KBM-7 (cell line): ENCODE measurements at regions not wholly inside any gene's neighbourhood (a gene's known extent, or its start where the extent isn't known, plus 50 kb on each side); places are given as distances from the start of the nearest gene placed in this dataset.
"Not testable (repeated sequence)": the region's sequence is repeated elsewhere in the genome, so short reads cannot be mapped to it uniquely, and the experiment has no call there.

Source experiments
- DNase-seq: peaks from one replicate; pipeline ENCODE4 v3.0.0-alpha.2; 2015
- in situ Hi-C: fragments of 300-500 bp; cut with MboI; formaldehyde crosslinking; loops from 2 replicates; pipeline ENCODE4 v1.14.3; 2020; ENCODE audit warnings: low sequenced_read_pairs, low pct_unique_long_range_greater_than_20kb, mixed read lengths

GRCh38 chr3:152891678-152892077 lies 56.7 kb downstream of the P2RY1 start:
- no peak for DNase-seq
- in situ Hi-C loops, result no loop called here

GRCh38 chr3:152892446-152892845 lies 57.5 kb downstream of the P2RY1 start:
- in situ Hi-C loops, result no loop called here
- DNase-seq, result no peak

- in situ Hi-C loops, result no loop called here
Observed at GRCh38 chr3:152893647-152894046, 58.7 kb downstream of the P2RY1 start.

GRCh38 chr3:152899306-152899705 lies 64.4 kb downstream of the P2RY1 start:
- no peak for DNase-seq
- in situ Hi-C loops, result no loop called here

More at GRCh38 chr3:152893647-152894046, 58.7 kb downstream of the P2RY1 start:
- DNase-seq, result no peak

- in situ Hi-C loops, result no loop called here
Observed at GRCh38 chr3:152902141-152902669, 67.3 kb downstream of the P2RY1 start.

GRCh38 chr3:152905631-152906030 lies 70.7 kb downstream of the P2RY1 start:
- DNase-seq, result no peak
- in situ Hi-C loops, result no loop called here

More at GRCh38 chr3:152902141-152902669, 67.3 kb downstream of the P2RY1 start:
- DNase-seq, result no peak

GRCh38 chr3:152909180-152909883 lies 74.4 kb downstream of the P2RY1 start:
- DNase-seq, result peak; percentile 28
- in situ Hi-C loops, result no loop called here

- in situ Hi-C loops, result no loop called here
- peak; percentile 33 for DNase-seq
Observed at GRCh38 chr3:152910211-152910610, 75.3 kb downstream of the P2RY1 start.

- DNase-seq, result no peak
- in situ Hi-C loops, result no loop called here
Observed at GRCh38 chr3:152910966-152911365, 76.0 kb downstream of the P2RY1 start.

GRCh38 chr3:152914743-152915142 lies 79.8 kb downstream of the P2RY1 start:
- in situ Hi-C loops, DNase-seq: not testable (repeated sequence)

- DNase-seq, result no peak
- in situ Hi-C loops, result no loop called here
Observed at GRCh38 chr3:152915695-152916094, 80.8 kb downstream of the P2RY1 start.

- in situ Hi-C loops, result no loop called here
- DNase-seq, result no peak
Observed at GRCh38 chr3:152916753-152917279, 81.9 kb downstream of the P2RY1 start.

GRCh38 chr3:152921351-152921750 lies 86.4 kb downstream of the P2RY1 start:
- DNase-seq, result no peak
- in situ Hi-C loops, result no loop called here

- in situ Hi-C loops, result no loop called here
- no peak for DNase-seq
Observed at GRCh38 chr3:152922554-152922953, 87.6 kb downstream of the P2RY1 start.

GRCh38 chr3:152927131-152927530 lies 92.2 kb downstream of the P2RY1 start:
- no peak for DNase-seq
- in situ Hi-C loops, result no loop called here

GRCh38 chr3:152930516-152930915 lies 95.6 kb downstream of the P2RY1 start:
- DNase-seq, result no peak
- in situ Hi-C loops, result no loop called here

- no peak for DNase-seq
- in situ Hi-C loops, result no loop called here
Observed at GRCh38 chr3:152937234-152937633, 102.3 kb downstream of the P2RY1 start.

- DNase-seq, result no peak
- in situ Hi-C loops, result no loop called here
Observed at GRCh38 chr3:152938974-152939636, 104.2 kb downstream of the P2RY1 start.

GRCh38 chr3:152941859-152942258 lies 106.9 kb downstream of the P2RY1 start:
- in situ Hi-C loops, result no loop called here
- no peak for DNase-seq

GRCh38 chr3:152942366-152942765 lies 107.4 kb downstream of the P2RY1 start:
- DNase-seq, result no peak
- in situ Hi-C loops, result no loop called here
